H4 (cell line): ENCODE measurements at regions not wholly inside any gene's neighbourhood (a gene's known extent, or its start where the extent isn't known, plus 50 kb on each side); places are given as distances from the start of the nearest gene placed in this dataset.
"Not testable (repeated sequence)": the region's sequence is repeated elsewhere in the genome, so short reads cannot be mapped to it uniquely, and the experiment has no call there.

Source experiments
- DNase-seq: peaks from one replicate; pipeline ENCODE4 v3.0.0-alpha.2; 2015; ENCODE audit warnings: low spot score

DNA sequence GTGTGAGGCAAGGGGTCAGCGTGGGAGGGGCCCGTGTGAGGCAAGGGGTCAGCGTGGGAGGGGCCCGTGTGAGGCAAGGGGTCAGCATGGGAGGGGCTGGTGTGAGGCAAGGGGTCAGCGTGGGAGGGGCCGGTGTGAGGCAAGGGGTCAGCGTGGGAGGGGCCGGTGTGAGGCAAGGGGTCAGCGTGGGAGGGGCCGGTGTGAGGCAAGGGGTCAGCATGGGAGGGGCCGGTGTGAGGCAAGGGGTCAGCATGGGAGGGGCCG, 119.2 kb downstream of the SEPTIN14 start:
- DNase-seq = not testable (repeated sequence)

DNA sequence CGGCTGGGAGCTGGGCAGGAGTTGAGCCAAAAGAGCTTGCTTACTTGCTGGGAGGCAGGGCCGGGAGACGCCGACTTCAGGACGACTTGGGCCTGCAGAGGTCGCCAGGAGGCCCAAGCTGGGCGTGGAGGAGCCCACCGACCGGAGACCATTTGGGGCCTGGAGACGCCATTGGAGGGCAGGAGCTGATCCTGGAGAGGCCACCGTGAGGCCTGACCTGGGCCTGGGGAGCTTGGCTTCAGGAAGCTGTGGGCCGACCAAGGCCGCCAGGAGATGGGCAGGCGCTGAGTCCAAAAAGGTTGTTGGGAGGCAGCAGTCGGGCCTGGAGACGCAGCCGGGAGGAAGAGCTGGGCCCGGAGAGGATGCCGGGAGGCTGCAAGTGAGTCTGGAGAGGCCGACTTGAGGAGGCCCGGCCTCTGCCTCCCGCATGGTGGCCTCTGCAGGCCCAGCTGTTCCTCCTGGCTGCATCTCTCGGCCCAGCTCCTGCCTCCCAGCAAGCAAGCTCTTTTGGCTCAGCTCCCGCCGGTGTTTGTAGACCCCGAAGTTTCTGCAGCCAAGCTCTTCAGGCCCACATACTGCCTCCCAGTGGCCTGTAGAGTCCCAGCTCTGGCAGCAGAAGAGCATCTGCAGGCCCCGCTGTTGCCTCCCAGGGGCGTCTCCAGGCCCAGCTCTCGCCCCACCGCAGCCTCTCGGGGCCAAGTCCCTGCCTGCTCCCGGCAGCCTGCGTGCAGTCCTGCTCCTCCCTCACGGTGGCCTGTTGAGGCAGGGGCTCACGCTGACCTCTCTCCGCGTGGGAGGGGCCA, 119.7 kb downstream of the SEPTIN14 start:
- DNase-seq = not testable (repeated sequence)

DNA sequence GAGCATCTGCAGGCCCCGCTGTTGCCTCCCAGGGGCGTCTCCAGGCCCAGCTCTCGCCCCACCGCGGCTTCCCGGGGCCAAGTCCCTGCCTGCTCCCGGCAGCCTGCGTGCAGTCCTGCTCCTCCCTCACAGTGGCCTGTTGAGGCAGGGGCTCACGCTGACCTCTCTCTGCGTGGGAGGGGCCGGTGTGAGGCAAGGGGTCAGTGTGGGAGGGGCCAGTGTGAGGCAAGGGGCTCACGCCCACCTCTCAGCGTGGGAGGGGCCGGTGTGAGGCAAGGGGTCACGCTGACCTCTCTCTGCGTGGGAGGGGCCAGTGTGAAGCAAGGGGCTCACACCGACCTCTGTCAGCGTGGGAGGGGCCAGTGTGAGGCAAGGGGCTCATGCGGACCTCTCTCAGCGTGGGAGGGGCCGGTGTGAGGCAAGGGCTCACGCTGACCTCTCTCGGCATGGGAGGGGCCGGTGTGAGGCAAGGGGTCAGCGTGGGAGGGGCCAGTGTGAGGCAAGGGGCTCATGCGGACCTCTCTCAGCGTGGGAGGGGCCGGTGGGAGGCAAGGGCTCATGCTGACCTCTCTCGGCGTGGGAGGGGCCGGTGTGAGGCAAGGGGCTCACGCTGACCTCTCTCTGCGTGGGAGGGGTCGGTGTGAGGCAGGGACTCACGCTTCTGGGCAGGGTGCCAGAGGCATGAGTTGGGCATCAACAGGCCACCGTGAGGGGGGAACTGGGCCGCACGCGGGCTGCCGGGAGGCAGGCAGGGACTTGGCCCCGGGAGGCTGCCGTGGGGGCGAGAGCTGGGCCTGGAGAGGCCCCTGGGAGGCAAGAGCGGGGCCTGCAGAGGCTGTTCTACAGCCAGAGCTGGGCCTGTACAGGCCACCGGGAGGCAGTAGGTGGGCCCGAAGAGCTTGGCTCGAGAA, 120.6 kb downstream of the SEPTIN14 start:
- DNase-seq = not testable (repeated sequence)

DNA sequence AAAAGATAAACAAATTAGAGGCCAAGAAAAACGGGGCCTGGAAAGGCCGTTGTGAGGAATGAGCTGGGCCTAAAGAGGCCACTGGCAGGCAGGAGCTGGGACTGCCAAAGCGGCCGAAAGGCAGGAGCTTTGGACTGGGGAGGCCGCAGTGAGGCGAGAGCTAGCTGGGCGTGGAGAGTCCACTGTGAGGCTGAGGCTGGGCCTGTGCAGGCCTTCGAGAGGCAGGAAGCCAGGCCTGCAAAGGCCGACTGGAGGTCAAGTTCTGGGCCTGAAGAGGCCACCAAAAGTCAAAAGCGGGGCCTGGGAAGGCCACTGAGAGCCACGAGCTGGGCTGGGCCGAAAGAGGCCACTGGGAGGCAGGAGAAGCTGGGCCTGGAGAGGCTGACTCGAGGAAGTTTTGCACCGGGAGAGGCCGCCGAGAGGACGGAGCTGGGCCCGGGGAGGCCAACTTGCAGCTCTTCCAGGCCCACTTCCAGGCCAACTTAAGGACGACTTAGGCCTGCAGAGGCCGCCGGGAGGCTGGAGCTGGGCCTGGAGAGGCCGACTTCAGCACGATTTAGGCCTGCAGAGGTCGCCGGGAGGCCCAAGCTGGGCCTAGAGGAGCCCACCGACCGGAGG, 121.8 kb downstream of the SEPTIN14 start:
- not testable (repeated sequence) for DNase-seq

DNA sequence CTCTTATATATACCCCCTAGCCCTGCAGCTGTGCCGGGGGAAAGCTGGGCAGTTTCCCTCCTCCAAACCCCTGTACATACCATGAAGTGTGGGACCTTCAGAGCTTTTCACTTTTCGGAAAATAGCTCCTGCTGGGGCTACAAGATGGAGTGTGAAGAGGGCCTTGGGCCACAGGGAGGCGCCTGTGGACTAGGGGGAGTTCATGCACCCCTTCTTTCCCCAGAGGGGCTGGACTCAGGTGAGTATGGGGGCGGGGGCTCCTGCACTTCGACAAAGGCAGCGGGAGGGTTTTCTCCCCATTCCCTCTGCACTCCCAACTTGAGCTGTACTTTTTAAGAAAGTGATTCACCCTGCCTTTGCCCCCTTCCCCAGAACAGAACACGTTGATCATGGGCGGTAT, 122.5 kb downstream of the SEPTIN14 start:
- DNase-seq = not testable (repeated sequence)

DNA sequence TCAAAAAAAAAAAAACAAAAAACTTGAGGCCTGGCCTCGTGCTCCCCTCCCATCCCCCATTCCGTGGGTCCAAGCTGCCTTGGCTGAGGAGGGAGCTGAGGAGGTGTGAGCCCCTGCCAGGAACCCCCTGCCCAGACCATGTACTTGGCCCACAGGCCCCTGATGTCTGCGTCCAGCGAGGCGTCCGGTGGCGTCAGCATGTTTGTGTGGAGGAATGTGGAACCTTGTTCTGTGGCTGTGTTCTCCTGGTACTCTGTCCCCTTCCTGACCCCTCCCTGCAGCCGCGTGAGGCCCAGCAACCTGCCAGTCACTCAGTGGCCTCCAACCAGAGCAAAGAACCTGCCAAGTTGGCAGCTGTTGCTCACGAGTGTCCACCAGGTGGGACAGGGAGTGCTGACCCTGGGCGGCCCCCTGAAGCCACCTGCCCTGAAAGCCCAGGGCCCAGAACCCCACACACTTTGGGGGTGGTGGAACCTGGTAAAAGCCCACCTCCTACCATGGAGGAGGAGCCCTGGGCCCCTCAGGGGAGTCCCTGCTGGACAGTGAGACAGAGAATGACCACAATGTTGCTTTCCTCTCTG, 125.8 kb downstream of the SEPTIN14 start:
- not testable (repeated sequence) for DNase-seq

DNA sequence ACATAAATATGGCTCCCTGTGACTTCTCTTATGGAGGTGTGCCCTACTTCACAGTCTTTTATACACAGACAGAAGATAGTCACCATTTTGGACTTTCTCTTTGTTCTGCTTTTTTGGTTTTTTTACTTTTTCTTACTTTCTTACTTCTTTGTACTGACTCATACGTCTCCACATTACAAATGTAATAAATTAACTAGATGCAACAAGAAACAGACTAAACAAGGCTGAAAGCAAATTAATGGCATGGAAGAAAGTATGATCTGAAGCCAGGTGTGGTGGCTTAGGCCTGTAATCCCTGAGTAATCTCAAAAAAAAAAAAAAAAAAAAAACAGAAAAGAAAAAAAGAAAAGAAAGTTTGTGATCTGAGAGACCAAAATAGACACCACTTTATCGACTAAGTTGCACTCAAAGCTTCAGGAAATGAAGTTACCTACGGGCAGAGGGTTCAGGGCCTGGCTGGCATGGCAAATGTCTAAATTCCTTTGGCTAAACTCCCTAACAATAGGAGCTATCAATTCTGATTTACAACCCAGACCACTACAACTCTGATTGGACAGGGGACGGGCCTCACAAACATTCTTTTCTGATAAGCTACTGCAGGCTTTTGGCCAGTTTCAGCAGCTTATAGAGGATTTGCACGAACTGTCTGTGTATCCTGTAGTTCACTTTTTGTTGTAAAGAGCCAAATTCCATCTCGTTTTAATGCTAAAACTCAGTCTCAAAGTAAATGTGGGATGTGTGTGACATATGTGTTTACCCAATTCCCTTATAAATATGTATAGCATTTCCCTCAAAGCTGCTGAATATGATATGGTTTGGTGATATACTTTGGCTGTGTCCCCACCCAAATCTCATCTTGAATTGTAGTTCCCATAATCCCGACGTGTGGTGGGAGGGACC, 129.1 kb downstream of the SEPTIN14 start:
- DNase-seq = peak; percentile 39

DNA sequence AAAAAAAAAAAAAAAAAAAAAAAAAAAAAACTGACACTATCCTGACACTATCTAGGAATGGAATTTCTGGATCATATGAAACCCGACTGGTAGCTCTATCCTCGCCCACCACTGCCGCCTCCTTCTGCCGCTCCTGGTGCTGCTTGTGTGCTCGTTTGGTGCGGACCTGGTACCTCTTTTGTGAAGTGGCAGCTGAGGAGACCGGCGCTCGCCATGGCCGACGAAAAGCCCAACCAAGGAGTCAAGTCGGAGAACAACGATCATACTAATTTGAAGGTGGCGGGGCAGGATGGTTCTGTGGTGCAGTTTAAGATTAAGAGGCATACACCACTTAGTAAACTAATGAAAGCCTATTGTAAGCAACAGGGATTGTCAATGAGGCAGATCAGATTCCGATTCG, 130.6 kb downstream of the SEPTIN14 start:
- DNase-seq = no peak

DNA sequence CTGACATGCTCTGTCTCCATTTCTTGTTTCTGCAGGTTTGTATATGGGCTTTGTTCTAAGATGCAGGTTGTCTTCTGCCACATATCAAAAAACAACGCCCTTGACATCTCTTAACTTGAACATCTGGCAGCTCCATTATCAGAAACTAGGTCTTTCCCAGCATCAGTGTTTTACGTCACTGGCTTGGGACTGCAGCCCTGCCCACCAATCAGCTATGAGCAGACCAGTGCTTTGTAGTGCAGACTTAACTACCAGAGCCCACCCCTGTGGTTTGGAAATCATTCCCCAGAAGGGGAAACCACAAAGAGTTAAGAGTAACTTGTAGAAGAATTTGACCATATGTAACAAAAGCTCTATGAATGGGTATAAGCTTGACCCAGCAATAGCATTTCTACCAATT, 132.4 kb downstream of the SEPTIN14 start:
- no peak for DNase-seq

DNA sequence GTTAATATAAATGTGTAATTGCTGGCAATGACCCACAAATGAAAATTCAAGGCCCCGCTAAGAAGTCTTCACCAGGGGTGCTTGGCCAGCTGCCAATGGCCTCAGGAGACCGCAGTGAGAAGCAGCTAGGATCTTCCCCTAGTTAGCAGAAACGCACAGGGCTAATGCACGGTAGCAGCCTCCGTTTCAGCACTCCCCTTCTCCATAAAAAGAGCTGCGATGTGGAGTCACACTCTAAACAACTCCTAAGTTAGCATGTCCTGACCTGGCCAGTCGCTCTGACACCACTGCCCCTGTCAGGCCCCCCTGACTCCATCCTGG, 139.0 kb downstream of the SEPTIN14 start:
- DNase-seq = no peak

DNA sequence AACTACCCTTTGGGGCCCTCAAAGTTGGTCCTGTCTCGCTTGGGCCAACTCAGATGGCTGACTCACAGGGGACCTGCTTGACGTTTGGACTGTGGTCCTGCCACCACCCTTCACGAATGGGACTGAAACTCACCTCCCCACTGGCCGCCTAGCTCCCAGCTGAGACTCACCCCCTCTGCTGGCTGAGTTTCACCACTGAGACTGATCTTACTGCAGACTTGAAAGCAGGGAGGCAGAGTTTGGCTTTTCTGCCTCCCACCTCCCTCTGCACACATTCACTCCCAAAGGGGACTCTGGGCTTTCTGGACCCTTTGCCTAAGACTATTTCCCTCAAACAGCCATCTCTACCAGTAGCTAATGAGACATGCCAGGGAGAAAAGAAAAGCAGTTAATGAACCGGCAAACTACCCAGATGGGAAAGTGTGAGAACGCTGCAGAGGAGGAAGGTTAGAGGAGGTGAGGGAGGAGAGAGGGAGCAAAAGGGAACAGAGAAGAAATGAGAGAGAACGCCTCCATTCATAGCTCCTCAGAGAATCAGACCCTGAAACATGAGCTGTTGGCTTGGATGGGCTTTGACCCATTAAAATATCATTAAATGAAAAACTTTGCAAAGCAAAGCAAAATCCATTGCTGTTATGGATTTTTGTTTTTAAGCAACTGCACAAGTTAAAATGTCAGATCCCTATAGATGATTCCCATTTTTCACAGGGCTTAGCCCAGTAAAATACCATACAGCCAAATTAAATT, 139.5 kb downstream of the SEPTIN14 start:
- DNase-seq = not testable (repeated sequence)

DNA sequence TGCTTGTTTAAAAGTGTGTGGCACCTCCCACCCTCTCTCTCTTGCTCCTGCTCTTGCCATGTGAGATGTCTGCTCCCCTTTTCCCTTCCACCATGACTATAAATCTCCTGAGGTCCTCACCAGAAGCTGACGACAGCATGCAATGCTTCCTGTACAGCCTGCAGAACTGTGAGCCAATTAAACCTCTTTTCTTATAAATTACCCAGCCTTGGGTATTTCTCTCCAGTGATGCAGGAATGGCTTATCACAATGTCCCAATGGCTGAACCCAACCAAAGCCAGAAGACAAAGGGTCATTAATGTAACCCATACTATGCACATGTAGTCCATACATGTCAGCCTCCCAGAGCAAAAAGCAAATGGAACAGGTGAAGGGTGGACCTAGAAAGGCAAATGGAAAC, 141.5 kb downstream of the SEPTIN14 start:
- DNase-seq = not testable (repeated sequence)

DNA sequence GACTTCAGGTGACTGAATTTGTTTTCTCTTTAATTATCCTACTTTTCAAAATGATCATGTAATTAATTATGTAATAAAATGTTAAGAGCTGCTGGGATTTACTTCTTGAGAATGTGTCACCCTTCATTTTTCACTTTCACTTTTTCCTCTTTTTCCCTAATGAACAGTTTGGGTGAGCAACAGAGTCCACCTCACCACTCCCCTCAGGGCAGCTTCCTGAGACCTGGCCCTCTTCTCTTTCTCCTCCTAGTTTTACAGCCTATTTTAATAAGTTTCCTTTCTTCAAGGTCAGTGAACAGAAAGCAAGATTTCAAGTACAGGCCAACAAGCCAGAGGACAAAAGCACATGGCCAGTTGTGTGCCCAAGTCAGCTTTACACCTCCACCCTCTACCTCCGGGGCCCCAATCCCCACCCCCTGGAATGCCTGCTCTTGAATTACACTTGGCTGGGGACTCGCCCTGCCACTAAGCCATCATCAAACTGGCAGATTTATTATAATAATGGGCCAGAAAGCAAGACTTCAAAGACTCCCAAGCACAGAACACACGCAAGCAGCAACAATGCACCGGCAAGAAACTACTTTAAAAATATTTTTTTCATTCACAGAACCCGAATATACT, 143.1 kb upstream of the VOPP1 start:
- DNase-seq = not testable (repeated sequence)

DNA sequence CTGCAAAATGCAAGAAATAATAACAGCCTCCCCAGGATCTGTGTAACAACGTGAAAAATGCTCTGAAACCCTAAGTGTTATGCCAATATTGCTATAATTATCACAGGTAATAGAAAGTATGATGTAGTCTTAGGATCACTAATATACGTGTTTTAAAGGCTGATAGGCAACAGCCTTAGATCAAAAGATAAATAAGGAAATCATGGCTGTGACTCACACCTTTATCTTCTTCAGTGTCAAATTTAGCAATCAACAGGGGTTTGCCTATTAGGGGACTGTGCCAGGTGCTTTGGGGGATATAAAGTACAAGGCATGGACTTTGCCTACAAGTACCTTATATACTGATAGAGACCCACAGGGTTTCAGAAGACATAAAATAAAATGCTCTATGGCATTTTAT, 142.1 kb upstream of the VOPP1 start:
- not testable (repeated sequence) for DNase-seq

DNA sequence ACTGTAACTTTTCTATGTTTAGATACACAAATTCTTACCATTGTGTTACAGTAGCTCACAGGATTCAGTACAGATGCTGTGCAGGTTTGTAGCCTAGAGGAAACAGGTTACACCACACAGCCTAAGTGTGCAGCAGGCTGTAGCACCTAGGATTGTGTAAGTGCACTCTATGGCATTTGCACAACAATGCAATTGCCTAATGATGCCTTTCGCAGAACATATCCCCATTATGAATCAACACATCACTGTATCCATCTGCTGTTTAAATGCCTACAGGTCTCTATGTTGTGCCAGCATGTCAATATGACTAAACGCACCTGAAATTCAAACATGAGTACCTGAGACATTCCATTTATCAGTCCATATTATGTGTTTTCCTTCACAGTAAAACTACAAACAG, 138.0 kb upstream of the VOPP1 start:
- DNase-seq = not testable (repeated sequence)

DNA sequence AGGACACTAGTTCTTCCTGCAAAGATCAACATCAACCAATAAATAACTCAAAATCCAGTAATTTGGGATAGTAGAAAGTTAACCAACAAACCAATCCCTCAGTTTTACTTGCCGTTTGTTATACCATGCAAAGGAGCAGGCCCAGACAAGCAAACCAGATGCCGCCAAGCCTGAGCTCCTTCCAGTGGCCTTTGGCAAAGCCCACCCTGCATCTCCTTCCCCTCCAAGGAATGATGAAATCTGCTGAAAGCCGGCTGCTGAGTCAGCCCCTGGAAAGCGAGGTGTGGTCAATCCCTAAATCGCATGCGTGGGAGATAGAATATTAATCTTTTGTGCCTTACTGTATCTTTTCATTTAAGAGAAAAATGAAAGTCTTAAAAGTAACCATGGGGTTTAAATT, 135.7 kb upstream of the VOPP1 start:
- peak; percentile 61 for DNase-seq

DNA sequence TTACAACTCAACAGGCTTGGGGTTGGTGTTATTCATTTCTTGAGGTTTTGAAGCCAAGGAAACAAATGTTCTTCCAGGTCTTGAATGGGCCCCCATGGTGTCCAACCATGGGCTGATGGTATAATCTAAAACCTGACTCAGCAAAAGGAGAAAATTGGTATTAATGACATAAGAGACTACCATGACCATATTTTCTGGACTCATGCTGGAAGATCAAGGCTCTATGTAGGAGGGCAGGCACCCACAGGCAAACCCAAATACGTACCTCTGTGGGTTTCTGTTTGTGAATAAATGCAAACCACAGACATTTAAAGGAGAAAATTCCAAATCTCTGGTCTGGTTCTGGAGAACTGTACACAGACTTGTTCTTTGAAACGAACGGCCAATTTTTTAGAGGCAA, 135.1 kb upstream of the VOPP1 start:
- not testable (repeated sequence) for DNase-seq

DNA sequence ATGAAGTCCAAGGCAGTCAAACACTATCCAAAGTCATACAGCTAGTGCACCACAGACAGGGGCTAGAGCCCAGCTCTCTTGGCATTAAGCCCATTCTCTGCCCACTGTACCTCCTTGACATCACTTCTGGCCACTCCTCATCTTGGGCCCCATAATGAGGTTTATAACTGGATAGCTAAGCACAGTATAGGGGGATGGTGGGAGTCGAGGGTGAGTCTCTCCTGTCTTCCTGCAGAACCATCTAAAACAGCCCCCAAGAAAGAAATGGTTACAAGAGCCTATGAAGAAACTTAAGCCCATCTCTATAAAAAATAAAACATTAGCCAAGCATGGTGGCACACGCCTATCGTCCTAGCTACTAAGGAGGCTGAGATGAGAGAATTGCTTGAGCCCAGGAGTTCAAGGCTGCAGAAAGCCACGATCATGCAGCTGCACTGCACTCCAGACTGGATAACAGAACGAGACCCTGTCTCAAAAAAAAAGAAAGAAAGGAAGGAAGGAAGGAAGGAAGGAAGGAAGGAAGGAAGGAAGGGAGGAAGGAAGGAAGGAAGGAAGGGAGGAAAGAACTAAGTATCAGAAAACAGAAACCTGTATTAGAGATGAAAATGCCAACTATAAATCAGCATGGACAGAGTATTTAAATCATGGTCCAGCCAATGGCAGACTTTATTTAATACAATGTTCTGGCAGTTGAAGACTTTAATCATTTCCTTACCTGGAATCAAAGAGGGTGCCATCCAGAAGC, 134.3 kb upstream of the VOPP1 start:
- not testable (repeated sequence) for DNase-seq

DNA sequence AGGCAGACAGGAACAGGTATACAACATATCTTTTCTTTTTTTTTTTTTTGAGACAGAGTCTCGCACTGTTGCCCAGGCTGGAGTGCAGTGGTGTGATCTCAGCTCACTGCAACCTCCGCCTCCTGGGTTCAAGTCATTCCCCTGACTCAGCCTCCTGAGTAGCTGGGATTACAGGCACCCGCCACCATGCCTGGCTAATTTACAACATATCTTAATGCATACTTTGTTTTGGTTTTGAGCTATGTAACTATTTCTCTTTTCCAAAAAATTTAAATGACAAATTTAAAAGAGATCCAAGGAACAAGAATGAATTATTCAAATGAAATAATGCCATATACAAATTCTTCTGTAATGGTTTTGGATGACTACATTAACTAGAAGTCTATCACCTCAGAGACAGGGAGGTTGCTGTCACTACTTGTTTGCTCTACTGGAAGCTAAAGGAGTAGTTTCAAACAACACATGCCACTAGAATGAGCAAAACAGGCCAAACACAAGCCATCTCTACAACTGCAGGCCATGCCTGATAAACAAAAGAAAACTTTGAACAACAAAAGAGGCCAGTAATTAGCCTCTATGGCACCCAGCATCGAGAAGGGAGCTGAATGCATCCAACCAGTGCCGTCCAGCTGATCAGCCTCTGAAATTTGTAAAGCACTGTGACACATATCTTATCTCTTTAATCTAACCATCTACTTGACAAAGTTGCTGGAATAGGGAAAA, 133.6 kb upstream of the VOPP1 start:
- DNase-seq = not testable (repeated sequence)
